AG04449 (cell line): ENCODE measurements at regions not wholly inside any gene's neighbourhood (a gene's known extent, or its start where the extent isn't known, plus 50 kb on each side); places are given as distances from the start of the nearest gene placed in this dataset.
"Not testable (repeated sequence)": the region's sequence is repeated elsewhere in the genome, so short reads cannot be mapped to it uniquely, and the experiment has no call there.

Experiments used
- CTCF ChIA-PET: fragments of 350-600 bp; formaldehyde crosslinking; extraction: SDS; loops from one replicate; lab custom pipeline; 2021; ENCODE audit warnings: antibody characterized with exemption; lab: Yijun Ruan, JAX
- POLR2A ChIA-PET: fragments of 400-600, 350-600 bp; formaldehyde crosslinking; extraction: SDS; loops from one replicate; lab custom pipeline; 2020; ENCODE audit warnings: antibody characterized with exemption, inconsistent platforms; lab: Yijun Ruan, JAX
- DNase-seq: peaks from one replicate; pipeline ENCODE4 v3.0.0-alpha.2; 2010; ENCODE audit warnings: low read depth, low spot score
- H3K4me3 ChIP-seq: 2 replicates; pipeline ENCODE4 v1.5.1; 2011; ENCODE audit warnings: low read depth, mild to moderate bottlenecking, control low read depth, low read length
- CTCF ChIP-seq: IDR thresholded peaks from one replicate; pipeline ENCODE4 v1.5.1; 2011; ENCODE audit warnings: mild to moderate bottlenecking, moderate library complexity, low read length, control low read depth, inconsistent platforms; ENCODE audit not compliant: insufficient read depth; ENCODE audit errors: missing control alignments

- ChIA-PET CTCF (no interaction called here), POLR2A (no interaction called here)
- DNase-seq = no peak
- no peak overlapping the region for H3K4me3 ChIP-seq
- no peak for TF ChIP-seq CTCF
Measured at GRCh38 chr2:123656590-123656989, 368.5 kb upstream of the CNTNAP5 start.

- CTCF ChIA-PET = no interaction called here
Measured at GRCh38 chr2:123659120-123659519, 366.0 kb upstream of the CNTNAP5 start.

GRCh38 chr2:123670286-123670685 lies 354.8 kb upstream of the CNTNAP5 start:
- no peak for TF ChIP-seq CTCF
- ChIA-PET POLR2A (no interaction called here), CTCF (no interaction called here)
- DNase-seq = no peak
- no peak overlapping the region for H3K4me3 ChIP-seq

More at GRCh38 chr2:123659120-123659519, 366.0 kb upstream of the CNTNAP5 start:
- no peak for DNase-seq
- TF ChIP-seq CTCF = no peak
- POLR2A ChIA-PET = no interaction called here
- H3K4me3 ChIP-seq = no peak overlapping the region

- H3K4me3 ChIP-seq, CTCF ChIA-PET, DNase-seq, POLR2A ChIA-PET: not testable (repeated sequence)
Measured at GRCh38 chr2:123683797-123684196, 341.3 kb upstream of the CNTNAP5 start.

GRCh38 chr2:123687064-123687463 lies 338.0 kb upstream of the CNTNAP5 start:
- DNase-seq = no peak
- no peak for TF ChIP-seq CTCF
- H3K4me3 ChIP-seq = no peak overlapping the region
- ChIA-PET CTCF (no interaction called here), POLR2A (no interaction called here)

- ChIA-PET CTCF (no interaction called here), POLR2A (no interaction called here)
- H3K4me3 ChIP-seq = no peak overlapping the region
- no peak for DNase-seq
- no peak for TF ChIP-seq CTCF
Measured at GRCh38 chr2:123688231-123688940, 336.7 kb upstream of the CNTNAP5 start.

GRCh38 chr2:123692121-123692520 lies 333.0 kb upstream of the CNTNAP5 start:
- no peak for DNase-seq
- H3K4me3 ChIP-seq = no peak overlapping the region
- CTCF ChIA-PET = no interaction called here
- POLR2A ChIA-PET = no interaction called here
- no peak for TF ChIP-seq CTCF
